SK-N-SH (cell line): ENCODE measurements at regions not wholly inside any gene's neighbourhood (a gene's known extent, or its start where the extent isn't known, plus 50 kb on each side); places are given as distances from the start of the nearest gene placed in this dataset.
A peak's percentile ranks its signal among the peaks of the same experiment; 100 is the strongest.

Source experiments
- CTCF ChIA-PET: fragments of 300-600, 350-600 bp; formaldehyde crosslinking; extraction: SDS; loops from one replicate; lab custom pipeline; 2021; lab: Yijun Ruan, JAX
- POLR2A ChIA-PET: fragments of 350-600 bp; sonication (Branson Sonifier 250); formaldehyde crosslinking; extraction: SDS; loops from one replicate; lab custom pipeline; 2020; ENCODE audit warnings: antibody characterized with exemption, inconsistent platforms; lab: Yijun Ruan, JAX
- DNase-seq: peaks from one replicate; pipeline ENCODE4 v3.0.0; 2012
- H2AFZ ChIP-seq: fragments of 200-600 bp; sonication (generic); 2 replicates; pipeline ENCODE4 v1.8.1; 2016; ENCODE audit warnings: antibody characterized with exemption, mild to moderate bottlenecking, low read depth
- H3F3A ChIP-seq: fragments of 200-600 bp; sonication (generic); replicated peaks from 2 replicates; pipeline ENCODE3; 2016; ENCODE audit warnings: antibody characterized with exemption, mild to moderate bottlenecking; ENCODE audit not compliant: insufficient read depth
- H3K27ac ChIP-seq, 2 experiments: fragments of 200-500 bp in 1 of 2; fragments of 200-600 bp in 1 of 2; sonication (Bioruptor generic) in 1 of 2; sonication (generic), shearing (Covaris generic) in 1 of 2; 2 replicates each; pipeline versions ENCODE4 v1.5.1 to v1.6.1; 2014 to 2016; ENCODE audit warnings: low read depth in 2 of 2, inconsistent platforms in 1 of 2, low read length in 1 of 2, mild to moderate bottlenecking in 1 of 2, mixed read lengths in 1 of 2
- H3K27me3 ChIP-seq: fragments of 200-600 bp; sonication (generic), shearing (Covaris generic); 2 replicates; pipeline ENCODE4 v1.6.1; 2016; ENCODE audit warnings: mixed run types; ENCODE audit not compliant: insufficient read depth
- H3K36me3 ChIP-seq, 2 experiments: fragments of 200-500 bp in 1 of 2; fragments of 200-600 bp in 1 of 2; sonication (Bioruptor generic) in 1 of 2; sonication (generic) in 1 of 2; replicated peaks in 1 of 2; 2 replicates each; pipeline versions ENCODE3 to v1.5.1; 2014 to 2016; ENCODE audit warnings: low read length in 1 of 2, mild to moderate bottlenecking in 1 of 2; ENCODE audit not compliant: insufficient read depth in 2 of 2, control insufficient read depth in 1 of 2
- H3K4me1 ChIP-seq, 2 experiments: fragments of 200-500 bp in 1 of 2; fragments of 200-600 bp in 1 of 2; sonication (Bioruptor generic) in 1 of 2; sonication (generic), shearing (Covaris generic) in 1 of 2; 2 replicates each; pipeline versions ENCODE4 v1.5.1 to v1.6.1; 2014 to 2016; ENCODE audit warnings: low read depth in 1 of 2, low read length in 1 of 2, mixed run types in 1 of 2; ENCODE audit not compliant: insufficient read depth in 2 of 2, control insufficient read depth in 1 of 2
- H3K4me2 ChIP-seq: fragments of 200-600 bp; sonication (generic), shearing (Covaris generic); 2 replicates; pipeline ENCODE4 v1.6.1; 2017; ENCODE audit warnings: mixed run types
- H3K4me3 ChIP-seq, 2 experiments: fragments of 200-500 bp in 1 of 2; fragments of 200-600 bp in 1 of 2; sonication (Bioruptor generic) in 1 of 2; sonication (generic), shearing (Covaris generic) in 1 of 2; 2 replicates each; pipeline versions ENCODE4 v1.5.1 to v1.8.1; 2014 to 2016; ENCODE audit warnings: low read depth in 2 of 2, inconsistent platforms in 1 of 2, low read length in 1 of 2, mild to moderate bottlenecking in 1 of 2, mixed read lengths in 1 of 2, moderate library complexity in 1 of 2
- H3K79me2 ChIP-seq: fragments of 200-600 bp; sonication (generic); 2 replicates; pipeline ENCODE4 v1.8.1; 2017; ENCODE audit warnings: mild to moderate bottlenecking; ENCODE audit not compliant: insufficient read depth
- H3K9ac ChIP-seq: fragments of 200-600 bp; sonication (generic); 2 replicates; pipeline ENCODE4 v1.6.1; 2017; ENCODE audit warnings: mixed run types
- H3K9me2 ChIP-seq: fragments of 200-600 bp; sonication (generic); 2 replicates; pipeline ENCODE4 v1.6.1; 2017; ENCODE audit warnings: mixed run types
- H3K9me3 ChIP-seq: fragments of 200-600 bp; sonication (generic); 2 replicates; pipeline ENCODE4 v1.6.1; 2017; ENCODE audit warnings: mixed run types, mild to moderate bottlenecking, moderate library complexity
- H4K20me1 ChIP-seq: fragments of 200-600 bp; sonication (generic); 2 replicates; pipeline ENCODE4 v1.6.1; 2017; ENCODE audit warnings: mild to moderate bottlenecking, mixed run types; ENCODE audit not compliant: insufficient read depth
- ELF1 ChIP-seq: IDR thresholded peaks from 2 replicates; pipeline ENCODE4 v1.4.0; 2012
- EP300 ChIP-seq, 2 experiments: IDR thresholded peaks; 2 replicates each; pipeline versions ENCODE4 v1.4.0 to v1.6.1; 2012; ENCODE audit warnings: borderline replicate concordance in 1 of 2, low read depth in 1 of 2, low read length in 1 of 2
- FOSL2 ChIP-seq: IDR thresholded peaks from 2 replicates; pipeline ENCODE4 v1.4.0; 2012; ENCODE audit warnings: low read depth, mild to moderate bottlenecking, moderate library complexity, borderline replicate concordance
- FOXJ3 ChIP-seq: sonication (generic); formaldehyde crosslinking; IDR thresholded peaks from 2 replicates; pipeline ENCODE4 v1.5.1; 2020; ENCODE audit warnings: mild to moderate bottlenecking, missing genetic modification reagents
- POLR2AphosphoS5 ChIP-seq: IDR thresholded peaks from 2 replicates; pipeline ENCODE4 v1.6.1; 2012; ENCODE audit warnings: low read depth, low read length
- RFX5 ChIP-seq: IDR thresholded peaks from 2 replicates; pipeline ENCODE4 v1.6.1; 2012; ENCODE audit warnings: mild to moderate bottlenecking, improper control_type of control experiment, low read length
- SMC3 ChIP-seq: IDR thresholded peaks from 2 replicates; pipeline ENCODE4 v1.6.1; 2012; ENCODE audit warnings: low read depth, low read length, improper control_type of control experiment
- TCF12 ChIP-seq: IDR thresholded peaks from 2 replicates; pipeline ENCODE4 v1.4.0; 2012
- YY1 ChIP-seq: IDR thresholded peaks from 2 replicates; pipeline ENCODE4 v1.4.0; 2012; ENCODE audit warnings: low read depth, mild to moderate bottlenecking
- whole genome bisulfite sequencing: methylation state at CpG from one replicate; pipeline ENCODE4 v1.1.6; 2017; ENCODE audit warnings: low lambda C conversion rate; 5-methylcytosine and 5-hydroxymethylcytosine counted together
- TF ChIP-seq, protein P1 (sequence below): fragments of 150-350 bp; IDR thresholded peaks from 2 replicates; pipeline ENCODE4 v1.6.1; 2016; ENCODE audit warnings: mild to moderate bottlenecking, low read depth, low read length
- TF ChIP-seq, protein P2 (sequence below): fragments of 150-350 bp; IDR thresholded peaks from 2 replicates; pipeline ENCODE4 v1.6.1; 2017; ENCODE audit warnings: antibody characterized with exemption, low read length, low read depth, borderline replicate concordance
- TF ChIP-seq, protein P3 (sequence below): IDR thresholded peaks from 2 replicates; pipeline ENCODE4; 2012
- TF ChIP-seq, protein P4 (sequence below): fragments of 200-600 bp; sonication (generic); IDR thresholded peaks from 2 replicates; pipeline ENCODE4 v1.6.1; 2017; ENCODE audit warnings: antibody characterized with exemption, mild to moderate bottlenecking, moderate library complexity

DNA sequence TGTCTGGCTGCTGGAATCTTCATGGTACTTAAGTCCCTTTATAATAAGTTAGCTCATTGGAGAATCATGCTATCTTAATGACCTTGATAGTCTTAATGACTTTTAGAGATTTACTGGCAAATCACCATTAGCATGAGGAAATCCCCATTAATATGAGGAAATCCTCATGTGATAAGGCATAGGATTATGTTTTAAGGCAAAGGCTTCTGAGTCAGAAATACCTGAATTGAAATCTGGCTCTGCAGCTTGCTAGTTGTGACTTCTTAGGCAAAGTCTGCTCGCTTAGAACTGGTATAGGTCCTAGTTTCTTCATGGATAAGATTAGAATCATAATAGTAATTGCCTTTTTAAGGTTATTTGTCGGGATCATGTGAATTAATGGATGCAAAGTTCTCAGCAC lies 190.2 kb upstream of the BANK1 start (continued):
- TF ChIP-seq ELF1 = no peak

DNA sequence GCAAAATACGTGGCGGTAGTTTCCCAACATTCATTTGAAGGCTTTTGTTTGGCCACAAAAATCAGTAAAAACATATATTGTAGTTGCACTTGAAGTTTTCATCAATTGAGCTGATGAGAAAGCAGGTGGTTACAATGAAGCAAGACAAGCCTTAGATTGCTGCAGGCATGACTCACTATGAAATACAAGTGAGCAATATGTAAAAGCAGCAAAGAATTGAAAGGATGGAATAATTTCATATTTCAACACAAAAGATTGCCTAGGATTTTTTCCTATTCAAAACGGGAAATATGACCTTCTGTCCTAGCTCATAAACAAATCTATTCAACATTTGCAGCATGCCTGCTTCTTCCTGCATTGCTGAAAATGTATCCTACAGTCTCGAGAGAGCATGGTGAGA lies 190.9 kb upstream of the BANK1 start:
- Histone ChIP-seq H3K9me2 (no peaks in the 10 kb centered on the region), H3K27ac (no peak overlapping the region), H3K4me1 (no peaks in the 10 kb centered on the region; a peak in 1 of 4 replicates), H4K20me1 (no peaks in the 10 kb centered on the region), H2AFZ (0 out of 2 replicates have a peak overlapping the region, but pooled peaks have one; percentile 1), H3K9me3 (no peaks in the 10 kb centered on the region), H3K9ac (no peak overlapping the region), H3K79me2 (no peaks in the 10 kb centered on the region), H3K36me3 (no peaks in the 10 kb centered on the region), H3K4me2 (no peak overlapping the region), H3K4me3 (no peak overlapping the region), H3F3A (no peaks in the 10 kb centered on the region), H3K27me3 (no peaks in the 10 kb centered on the region)
- ChIA-PET CTCF (no interaction called here), POLR2A (no interaction called here)
- no peak for DNase-seq
- 44% methylated on average over 4 of the region's 4 CpGs for WGBS
- TF ChIP-seq, protein P1, sequence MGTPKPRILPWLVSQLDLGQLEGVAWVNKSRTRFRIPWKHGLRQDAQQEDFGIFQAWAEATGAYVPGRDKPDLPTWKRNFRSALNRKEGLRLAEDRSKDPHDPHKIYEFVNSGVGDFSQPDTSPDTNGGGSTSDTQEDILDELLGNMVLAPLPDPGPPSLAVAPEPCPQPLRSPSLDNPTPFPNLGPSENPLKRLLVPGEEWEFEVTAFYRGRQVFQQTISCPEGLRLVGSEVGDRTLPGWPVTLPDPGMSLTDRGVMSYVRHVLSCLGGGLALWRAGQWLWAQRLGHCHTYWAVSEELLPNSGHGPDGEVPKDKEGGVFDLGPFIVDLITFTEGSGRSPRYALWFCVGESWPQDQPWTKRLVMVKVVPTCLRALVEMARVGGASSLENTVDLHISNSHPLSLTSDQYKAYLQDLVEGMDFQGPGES = no peak
- TF ChIP-seq SMC3 = no peak
- no peak for TF ChIP-seq YY1
- peak; percentile 69; the same call in 1 of the 2 replicates for TF ChIP-seq FOSL2
- TF ChIP-seq, protein P2, sequence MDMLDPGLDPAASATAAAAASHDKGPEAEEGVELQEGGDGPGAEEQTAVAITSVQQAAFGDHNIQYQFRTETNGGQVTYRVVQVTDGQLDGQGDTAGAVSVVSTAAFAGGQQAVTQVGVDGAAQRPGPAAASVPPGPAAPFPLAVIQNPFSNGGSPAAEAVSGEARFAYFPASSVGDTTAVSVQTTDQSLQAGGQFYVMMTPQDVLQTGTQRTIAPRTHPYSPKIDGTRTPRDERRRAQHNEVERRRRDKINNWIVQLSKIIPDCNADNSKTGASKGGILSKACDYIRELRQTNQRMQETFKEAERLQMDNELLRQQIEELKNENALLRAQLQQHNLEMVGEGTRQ = no peak
- no peak for TF ChIP-seq RFX5
- TF ChIP-seq, protein P3, sequence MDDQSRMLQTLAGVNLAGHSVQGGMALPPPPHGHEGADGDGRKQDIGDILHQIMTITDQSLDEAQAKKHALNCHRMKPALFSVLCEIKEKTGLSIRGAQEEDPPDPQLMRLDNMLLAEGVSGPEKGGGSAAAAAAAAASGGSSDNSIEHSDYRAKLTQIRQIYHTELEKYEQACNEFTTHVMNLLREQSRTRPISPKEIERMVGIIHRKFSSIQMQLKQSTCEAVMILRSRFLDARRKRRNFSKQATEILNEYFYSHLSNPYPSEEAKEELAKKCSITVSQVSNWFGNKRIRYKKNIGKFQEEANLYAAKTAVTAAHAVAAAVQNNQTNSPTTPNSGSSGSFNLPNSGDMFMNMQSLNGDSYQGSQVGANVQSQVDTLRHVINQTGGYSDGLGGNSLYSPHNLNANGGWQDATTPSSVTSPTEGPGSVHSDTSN = peak; percentile 58
- peak in 1 of 2 experiments; percentile 32; a peak in 1 of 4 replicates for TF ChIP-seq EP300 (IDR thresholded peaks at IDR 0.05; ENCODE audit: borderline replicate concordance in 1 of 2, low read depth in 1 of 2, low read length in 1 of 2)
- TF ChIP-seq, protein P4, sequence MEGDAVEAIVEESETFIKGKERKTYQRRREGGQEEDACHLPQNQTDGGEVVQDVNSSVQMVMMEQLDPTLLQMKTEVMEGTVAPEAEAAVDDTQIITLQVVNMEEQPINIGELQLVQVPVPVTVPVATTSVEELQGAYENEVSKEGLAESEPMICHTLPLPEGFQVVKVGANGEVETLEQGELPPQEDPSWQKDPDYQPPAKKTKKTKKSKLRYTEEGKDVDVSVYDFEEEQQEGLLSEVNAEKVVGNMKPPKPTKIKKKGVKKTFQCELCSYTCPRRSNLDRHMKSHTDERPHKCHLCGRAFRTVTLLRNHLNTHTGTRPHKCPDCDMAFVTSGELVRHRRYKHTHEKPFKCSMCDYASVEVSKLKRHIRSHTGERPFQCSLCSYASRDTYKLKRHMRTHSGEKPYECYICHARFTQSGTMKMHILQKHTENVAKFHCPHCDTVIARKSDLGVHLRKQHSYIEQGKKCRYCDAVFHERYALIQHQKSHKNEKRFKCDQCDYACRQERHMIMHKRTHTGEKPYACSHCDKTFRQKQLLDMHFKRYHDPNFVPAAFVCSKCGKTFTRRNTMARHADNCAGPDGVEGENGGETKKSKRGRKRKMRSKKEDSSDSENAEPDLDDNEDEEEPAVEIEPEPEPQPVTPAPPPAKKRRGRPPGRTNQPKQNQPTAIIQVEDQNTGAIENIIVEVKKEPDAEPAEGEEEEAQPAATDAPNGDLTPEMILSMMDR = no peak
- TF ChIP-seq FOXJ3 = no peak
- no peak for TF ChIP-seq POLR2AphosphoS5
- peak; percentile 54 for TF ChIP-seq TCF12
- TF ChIP-seq, all 33 proteins: peak for 4
